GM12864 (cell line): ENCODE measurements at regions not wholly inside any gene's neighbourhood (a gene's known extent, or its start where the extent isn't known, plus 50 kb on each side); places are given as distances from the start of the nearest gene placed in this dataset.

Experiments used
- DNase-seq: peaks from one replicate; pipeline ENCODE4 v3.0.0-alpha.2; 2011; ENCODE audit warnings: low read depth
- H3K4me3 ChIP-seq: 2 replicates; pipeline ENCODE4 v1.5.1; 2011; ENCODE audit warnings: mild to moderate bottlenecking, low read depth, low read length, control low read depth
- TF ChIP-seq, protein P1 (sequence below): IDR thresholded peaks from 2 replicates; pipeline ENCODE4 v1.5.1; 2011; ENCODE audit warnings: low read depth, mild to moderate bottlenecking, moderate library complexity, low read length, control low read depth, inconsistent platforms; ENCODE audit errors: missing control alignments

DNA sequence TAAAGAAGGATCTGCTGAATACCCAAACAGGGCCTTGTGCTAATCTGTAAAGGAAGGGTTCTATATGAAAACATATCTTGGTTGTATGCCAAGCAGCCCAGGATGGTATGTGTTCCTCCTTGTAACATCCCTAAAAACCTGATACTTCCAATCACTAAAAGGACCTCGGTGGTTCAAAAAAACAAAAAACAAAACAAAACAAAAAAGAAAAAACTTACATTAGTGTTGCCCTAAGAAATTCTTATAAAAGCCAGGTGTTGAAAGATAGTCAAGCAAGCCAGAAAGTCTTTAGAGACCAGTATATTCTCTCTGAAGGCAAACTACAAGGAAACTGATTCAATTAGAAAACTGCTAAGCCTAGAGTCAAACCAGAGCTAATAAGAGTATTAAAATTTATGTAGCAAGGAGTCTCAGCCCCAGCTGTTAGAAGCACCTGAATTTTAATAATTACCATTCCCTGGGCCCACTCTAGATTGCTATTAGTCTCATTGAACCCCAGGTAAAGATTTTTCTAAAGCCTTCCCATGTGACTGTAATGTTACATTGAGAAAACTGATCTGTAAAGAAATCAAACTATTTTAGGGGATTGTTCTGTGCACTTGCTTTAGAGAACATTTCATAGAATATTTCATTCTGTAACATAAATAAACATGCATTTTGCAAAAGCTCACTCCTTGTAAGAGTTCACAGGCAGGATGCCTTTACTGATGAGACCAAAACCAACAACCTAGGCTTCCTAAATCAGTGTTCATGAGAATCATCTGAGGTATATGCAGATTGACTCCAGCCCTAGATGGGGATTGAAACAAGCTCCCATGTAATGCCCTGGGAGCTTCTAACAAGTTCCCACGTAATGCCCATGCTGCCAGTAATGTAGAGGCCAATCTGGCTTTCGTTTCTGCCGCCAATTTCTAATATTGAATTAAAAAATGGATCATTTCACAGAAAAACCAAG, 95.2 kb upstream of the BTN3A2 start:
- DNase-seq, result no peak
- TF ChIP-seq, protein P1, sequence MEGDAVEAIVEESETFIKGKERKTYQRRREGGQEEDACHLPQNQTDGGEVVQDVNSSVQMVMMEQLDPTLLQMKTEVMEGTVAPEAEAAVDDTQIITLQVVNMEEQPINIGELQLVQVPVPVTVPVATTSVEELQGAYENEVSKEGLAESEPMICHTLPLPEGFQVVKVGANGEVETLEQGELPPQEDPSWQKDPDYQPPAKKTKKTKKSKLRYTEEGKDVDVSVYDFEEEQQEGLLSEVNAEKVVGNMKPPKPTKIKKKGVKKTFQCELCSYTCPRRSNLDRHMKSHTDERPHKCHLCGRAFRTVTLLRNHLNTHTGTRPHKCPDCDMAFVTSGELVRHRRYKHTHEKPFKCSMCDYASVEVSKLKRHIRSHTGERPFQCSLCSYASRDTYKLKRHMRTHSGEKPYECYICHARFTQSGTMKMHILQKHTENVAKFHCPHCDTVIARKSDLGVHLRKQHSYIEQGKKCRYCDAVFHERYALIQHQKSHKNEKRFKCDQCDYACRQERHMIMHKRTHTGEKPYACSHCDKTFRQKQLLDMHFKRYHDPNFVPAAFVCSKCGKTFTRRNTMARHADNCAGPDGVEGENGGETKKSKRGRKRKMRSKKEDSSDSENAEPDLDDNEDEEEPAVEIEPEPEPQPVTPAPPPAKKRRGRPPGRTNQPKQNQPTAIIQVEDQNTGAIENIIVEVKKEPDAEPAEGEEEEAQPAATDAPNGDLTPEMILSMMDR, result no peak
- peak overlapping the region; percentile 79 for H3K4me3 ChIP-seq

DNA sequence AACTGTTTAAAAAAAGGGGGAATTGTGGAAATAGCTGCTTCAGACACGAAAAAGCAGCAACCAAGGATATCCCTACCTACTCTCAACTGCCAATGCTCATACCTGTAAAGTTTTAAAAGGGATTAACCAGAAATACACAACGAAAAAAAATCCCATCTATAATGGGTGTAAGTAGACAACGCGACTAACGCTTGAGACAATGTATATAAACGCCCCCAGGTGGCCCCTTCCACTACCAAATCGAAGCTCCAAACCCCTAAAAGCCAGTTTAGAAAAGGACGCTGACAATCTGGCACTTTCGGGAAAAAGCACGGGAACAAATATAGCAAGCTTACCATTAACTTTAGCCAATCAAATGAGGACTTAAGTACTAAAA, 94.5 kb upstream of the BTN3A2 start:
- peak overlapping the region; percentile 79 for H3K4me3 ChIP-seq
- TF ChIP-seq, protein P1, result no peak
- no peak for DNase-seq

DNA sequence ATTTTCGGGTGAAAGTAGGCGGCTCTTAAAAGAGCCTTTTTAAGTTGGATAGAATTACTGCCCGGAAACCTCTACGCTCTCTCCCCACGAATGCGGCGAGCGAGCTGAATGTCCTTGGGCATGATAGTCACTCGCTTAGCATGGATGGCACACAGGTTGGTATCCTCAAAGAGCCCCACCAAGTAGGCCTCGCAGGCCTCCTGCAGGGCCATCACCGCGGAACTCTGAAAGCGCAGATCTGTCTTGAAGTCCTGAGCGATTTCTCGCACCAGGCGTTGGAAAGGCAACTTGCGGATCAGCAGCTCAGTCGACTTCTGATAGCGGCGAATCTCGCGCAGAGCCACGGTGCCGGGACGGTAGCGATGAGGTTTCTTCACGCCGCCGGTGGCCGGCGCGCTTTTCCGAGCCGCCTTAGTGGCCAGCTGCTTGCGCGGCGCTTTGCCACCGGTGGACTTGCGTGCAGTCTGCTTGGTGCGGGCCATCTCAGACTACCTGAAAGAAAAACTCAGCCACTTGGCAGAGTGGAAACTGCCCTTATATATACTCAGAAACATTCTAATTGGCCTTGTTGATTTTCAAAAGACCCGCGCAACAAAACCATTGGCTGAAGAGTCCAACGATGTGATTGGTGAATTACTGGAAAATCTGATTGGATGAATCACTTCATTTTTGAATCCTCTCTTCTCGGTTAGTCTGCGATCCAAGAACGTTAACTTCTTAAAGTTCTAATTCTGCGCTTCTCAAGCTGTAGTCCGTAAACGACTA, 93.9 kb upstream of the BTN3A2 start:
- peak overlapping the region; percentile 79 for H3K4me3 ChIP-seq
- peak; percentile 95 for DNase-seq
- TF ChIP-seq, protein P1, result no peak

DNA sequence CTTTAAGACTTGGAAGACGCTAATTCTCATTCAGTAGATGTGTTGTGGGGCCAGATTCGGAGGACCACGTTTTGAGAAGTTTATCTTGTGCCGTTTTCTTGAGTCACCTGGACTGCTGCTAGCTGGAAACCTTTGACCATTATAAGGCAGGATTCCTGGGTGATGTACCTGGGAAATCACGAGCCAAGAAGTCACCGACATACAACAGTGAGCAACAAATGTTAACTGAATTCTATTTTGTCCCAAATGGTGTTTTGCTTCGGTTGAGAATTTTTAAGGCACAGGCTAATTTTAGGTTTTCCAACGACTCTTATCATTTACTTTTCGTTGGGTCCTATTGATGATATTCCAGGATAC, 93.4 kb upstream of the BTN3A2 start:
- DNase-seq, result no peak
- H3K4me3 ChIP-seq, result peak overlapping the region; percentile 79
- TF ChIP-seq, protein P1, result no peak

DNA sequence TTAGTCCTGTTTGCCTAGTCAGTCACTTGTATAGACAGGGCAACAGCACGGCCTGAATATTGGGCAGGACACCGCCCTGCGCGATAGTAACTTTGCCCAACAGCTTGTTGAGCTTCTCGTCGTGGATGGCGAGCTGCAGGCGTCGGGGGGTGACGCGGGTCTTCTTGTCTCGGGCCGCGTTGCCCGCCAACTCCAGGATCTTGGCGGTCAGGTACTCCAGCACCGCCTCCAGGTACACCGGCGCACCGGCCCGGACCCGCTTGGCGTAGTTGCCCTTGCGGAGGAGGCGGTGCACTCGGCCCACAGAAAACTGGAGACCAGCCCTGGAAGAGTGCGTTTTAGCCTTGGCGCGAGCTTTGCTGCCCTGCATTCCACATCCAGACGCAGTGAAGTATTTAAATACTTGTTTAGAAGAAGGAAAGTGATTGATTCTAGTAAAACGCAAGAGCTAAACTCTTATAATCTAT, 92.8 kb upstream of the BTN3A2 start:
- TF ChIP-seq, protein P1, result no peak
- peak overlapping the region; percentile 79 for H3K4me3 ChIP-seq
- DNase-seq, result no peak

DNA sequence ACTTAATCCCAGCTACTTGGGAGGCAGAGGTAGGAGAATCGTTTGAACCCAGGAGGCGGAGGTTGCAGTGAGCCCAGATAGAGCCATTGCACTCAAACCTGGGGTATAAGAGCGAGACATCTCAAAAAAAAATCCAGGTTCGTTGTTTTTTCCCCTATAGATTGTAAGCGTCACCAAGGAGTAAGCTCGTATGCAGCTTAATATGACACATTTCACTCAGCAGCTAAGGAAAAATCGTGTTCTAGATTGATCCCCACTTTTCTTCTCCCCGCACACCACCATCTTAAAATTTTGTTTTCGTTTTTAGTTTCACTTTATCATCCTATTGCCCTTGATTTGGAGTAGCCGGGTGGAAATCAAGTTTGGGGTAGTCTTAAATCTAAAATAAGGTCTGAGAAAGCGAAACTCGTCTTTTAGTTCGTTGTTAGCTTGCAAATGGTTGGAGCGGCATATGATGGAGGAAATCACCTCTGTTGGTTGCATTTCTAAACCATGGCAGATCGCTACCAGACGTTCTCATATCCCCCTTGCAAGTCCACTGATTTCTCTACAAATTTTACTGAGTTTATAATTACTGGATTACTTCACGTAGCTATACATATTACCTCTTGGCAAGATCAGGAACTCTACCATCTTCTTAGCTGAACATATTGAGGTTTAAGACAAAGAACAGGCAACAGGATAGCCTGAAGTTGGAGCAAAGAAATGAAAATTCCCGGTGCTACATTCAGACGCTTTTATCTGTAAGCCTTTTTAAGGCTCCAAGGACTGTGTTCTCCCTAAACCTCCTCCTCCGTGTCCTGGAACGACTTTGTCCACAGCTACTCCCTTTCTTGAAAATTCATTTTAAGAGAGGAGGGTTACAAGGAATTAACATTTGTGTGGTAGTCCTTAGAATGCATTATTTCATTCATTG, 91.1 kb upstream of the BTN3A2 start:
- peak overlapping the region; percentile 79 for H3K4me3 ChIP-seq

More for the DNA sequence above, 91.1 kb upstream of the BTN3A2 start:
- TF ChIP-seq, protein P1, result no peak
- DNase-seq, result no peak
